GM20000 (cell line): ENCODE measurements at regions not wholly inside any gene's neighbourhood (a gene's known extent, or its start where the extent isn't known, plus 50 kb on each side); places are given as distances from the start of the nearest gene placed in this dataset.

ENCODE experiments used
- DNase-seq: peaks from one replicate; pipeline ENCODE4 v3.0.0; 2012; ENCODE audit warnings: low spot score
- CTCF ChIP-seq: IDR thresholded peaks from 2 replicates; pipeline ENCODE4 v1.5.1; 2012; ENCODE audit warnings: mild to moderate bottlenecking, control low read depth; ENCODE audit errors: extremely low read depth, missing control alignments

- DNase-seq, result no peak
- TF ChIP-seq CTCF, result no peak
Measured at GRCh38 chr18:27244259-27244658, 59.2 kb upstream of the CHST9 start.

GRCh38 chr18:27242392-27243047, 57.4 kb upstream of the CHST9 start:
- DNase-seq, result no peak
- TF ChIP-seq CTCF, result no peak

- DNase-seq, result no peak
- TF ChIP-seq CTCF, result no peak
Measured at GRCh38 chr18:27240383-27240782, 55.3 kb upstream of the CHST9 start.

GRCh38 chr18:27239669-27240068, 54.6 kb upstream of the CHST9 start:
- no peak for DNase-seq
- TF ChIP-seq CTCF, result no peak

- no peak for TF ChIP-seq CTCF
- DNase-seq, result no peak
Measured at GRCh38 chr18:27235218-27235870, 50.2 kb upstream of the CHST9 start.
